ENCODE measurements at regions not wholly inside any gene's neighbourhood (a gene's known extent, or its start where the extent isn't known, plus 50 kb on each side); places are given as distances from the start of the nearest gene placed in this dataset.

- Histone ChIP-seq H3K36me3 (ENCODE audit: control insufficient read depth, insufficient read depth, low read length) (no peaks in the 10 kb centered on the region), H3K4me3 (ENCODE audit: low read depth, low read length) (no peak overlapping the region), H3K27me3 (ENCODE audit: control insufficient read depth, insufficient read depth, low read length) (no peaks in the 10 kb centered on the region)
- DNase-seq (ENCODE audit: low read depth): no peak
- no peak for FAIRE-seq
- no peak for TF ChIP-seq CTCF (IDR thresholded peaks at IDR 0.05; ENCODE audit: insufficient read depth, low read length, severe bottlenecking)
Measured at GRCh38 chr18:24934258-24934932, 417.6 kb downstream of the ZNF521 start.

- Histone ChIP-seq H3K36me3 (ENCODE audit: control insufficient read depth, insufficient read depth, low read length) (no peaks in the 10 kb centered on the region), H3K4me3 (ENCODE audit: low read depth, low read length) (no peak overlapping the region), H3K27me3 (ENCODE audit: control insufficient read depth, insufficient read depth, low read length) (no peaks in the 10 kb centered on the region)
- FAIRE-seq: no peak
- DNase-seq (ENCODE audit: low read depth): no peak
- no peak for TF ChIP-seq CTCF (IDR thresholded peaks at IDR 0.05; ENCODE audit: insufficient read depth, low read length, severe bottlenecking)
Measured at GRCh38 chr18:24935008-24935407, 417.0 kb downstream of the ZNF521 start.

GRCh38 chr18:24935896-24936295 lies 416.1 kb downstream of the ZNF521 start:
- DNase-seq (ENCODE audit: low read depth) (no peak), FAIRE-seq (no peak)
- Histone ChIP-seq H3K4me3 (ENCODE audit: low read depth, low read length) (no peak overlapping the region), H3K36me3 (ENCODE audit: control insufficient read depth, insufficient read depth, low read length) (no peaks in the 10 kb centered on the region), H3K27me3 (ENCODE audit: control insufficient read depth, insufficient read depth, low read length) (no peaks in the 10 kb centered on the region)
- no peak for TF ChIP-seq CTCF (IDR thresholded peaks at IDR 0.05; ENCODE audit: insufficient read depth, low read length, severe bottlenecking)

- Histone ChIP-seq H3K36me3 (ENCODE audit: control insufficient read depth, insufficient read depth, low read length) (no peaks in the 10 kb centered on the region), H3K27me3 (ENCODE audit: control insufficient read depth, insufficient read depth, low read length) (no peaks in the 10 kb centered on the region), H3K4me3 (ENCODE audit: low read depth, low read length) (no peak overlapping the region)
- DNase-seq (ENCODE audit: low read depth) (no peak), FAIRE-seq (no peak)
- TF ChIP-seq CTCF (IDR thresholded peaks at IDR 0.05; ENCODE audit: insufficient read depth, low read length, severe bottlenecking): no peak
Measured at GRCh38 chr18:24936691-24937090, 415.3 kb downstream of the ZNF521 start.

- FAIRE-seq (no peak), DNase-seq (ENCODE audit: low read depth) (no peak)
- no peak for TF ChIP-seq CTCF (IDR thresholded peaks at IDR 0.05; ENCODE audit: insufficient read depth, low read length, severe bottlenecking)
- Histone ChIP-seq H3K4me3 (ENCODE audit: low read depth, low read length) (no peak overlapping the region), H3K36me3 (ENCODE audit: control insufficient read depth, insufficient read depth, low read length) (no peaks in the 10 kb centered on the region), H3K27me3 (ENCODE audit: control insufficient read depth, insufficient read depth, low read length) (no peaks in the 10 kb centered on the region)
Measured at GRCh38 chr18:24937639-24938275, 414.2 kb downstream of the ZNF521 start.
